HT1080 (cell line): ENCODE measurements at regions not wholly inside any gene's neighbourhood (a gene's known extent, or its start where the extent isn't known, plus 50 kb on each side); places are given as distances from the start of the nearest gene placed in this dataset.

ENCODE experiments used
- DNase-seq: peaks from one replicate; pipeline ENCODE4 v3.0.0-alpha.2; 2015; ENCODE audit warnings: low read depth

DNA sequence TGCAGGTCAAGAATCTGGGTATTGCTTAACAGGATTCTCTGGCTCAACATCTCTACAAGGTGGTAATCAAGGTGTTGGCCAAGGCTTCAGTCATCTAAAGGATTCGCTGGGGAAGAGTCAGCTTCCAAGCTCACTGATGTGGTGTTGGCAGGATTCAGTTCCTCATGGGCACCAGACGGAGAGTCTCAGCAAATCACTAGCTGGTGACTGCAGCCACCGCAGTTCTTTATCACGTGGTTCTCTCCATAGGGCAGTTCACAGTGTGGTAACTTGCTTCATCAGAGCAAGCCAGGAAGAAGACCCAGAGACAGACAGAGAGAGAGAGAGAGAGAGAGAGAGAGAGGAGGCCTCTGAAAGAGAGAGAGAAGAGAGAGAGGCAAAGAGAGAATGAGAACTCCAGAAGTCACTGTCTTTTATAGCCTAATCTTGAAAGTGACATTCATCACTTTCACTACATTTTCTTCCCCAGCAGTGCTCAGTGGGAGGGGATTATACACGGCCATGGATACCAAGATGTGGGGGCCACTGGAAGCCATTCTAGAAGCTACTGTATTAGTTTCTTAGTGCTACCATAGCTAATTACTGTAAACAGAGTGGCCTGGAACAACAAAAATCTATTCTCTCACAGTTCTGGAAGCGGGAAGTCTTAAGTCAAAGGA, 109.2 kb upstream of the SMIM23 start:
- no peak for DNase-seq

DNA sequence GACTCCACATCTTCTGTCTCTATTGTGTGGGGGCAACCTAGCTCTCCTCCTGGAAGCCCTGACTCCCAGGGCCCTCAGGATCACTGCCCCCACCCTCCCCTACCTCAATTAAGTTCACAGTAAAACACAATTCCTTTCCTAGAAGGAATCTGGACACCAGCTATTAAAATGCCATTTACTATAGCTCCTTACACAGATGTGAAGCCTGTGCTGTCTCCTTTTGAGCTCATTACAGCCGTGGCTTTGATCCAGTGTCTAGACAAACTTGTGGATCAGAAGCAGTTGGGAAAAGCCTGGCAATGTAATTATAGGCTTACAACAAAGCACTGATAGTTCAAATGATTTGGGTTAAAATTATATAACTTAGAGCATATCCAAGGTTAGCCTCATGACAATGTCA, 107.0 kb upstream of the SMIM23 start:
- no peak for DNase-seq

DNA sequence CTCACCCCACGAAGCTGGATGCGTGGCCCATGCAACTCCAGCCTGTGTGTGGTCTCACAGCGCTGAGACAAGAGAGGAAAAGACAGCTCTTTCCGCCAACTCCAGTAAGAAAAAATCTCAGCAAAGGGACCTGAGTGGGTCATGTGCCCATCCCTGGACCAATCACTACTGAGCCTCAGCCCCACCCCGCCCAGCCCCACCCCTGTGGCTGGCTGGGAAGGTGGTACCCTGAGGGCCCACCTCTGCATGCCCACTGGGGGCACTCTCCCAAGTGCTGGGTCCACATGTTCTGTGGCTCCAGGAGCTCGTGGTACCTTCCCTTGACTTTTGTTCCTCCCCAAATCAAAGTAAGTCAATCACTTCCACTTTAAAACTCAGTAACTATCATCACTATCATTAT, 105.1 kb upstream of the SMIM23 start:
- DNase-seq = no peak

DNA sequence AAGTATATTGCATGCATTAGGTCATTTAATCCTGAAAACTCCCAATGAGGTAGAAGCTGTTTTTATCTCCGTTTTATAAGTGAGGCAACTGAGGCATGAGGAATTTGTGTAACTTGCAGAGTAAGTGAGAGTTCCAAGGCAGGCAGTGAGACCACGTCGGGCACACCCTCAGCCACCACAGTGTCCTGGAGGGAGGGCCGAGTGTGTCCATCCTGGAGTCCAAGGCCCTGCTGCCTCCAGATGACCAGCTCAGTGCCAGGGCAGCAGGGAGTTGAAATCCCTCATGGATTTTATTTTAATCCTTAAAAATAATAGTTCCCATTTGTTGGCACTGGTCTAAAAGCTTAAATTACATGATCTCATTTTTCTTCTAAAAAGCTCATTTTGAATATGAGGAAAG, 104.6 kb upstream of the SMIM23 start:
- DNase-seq = no peak

DNA sequence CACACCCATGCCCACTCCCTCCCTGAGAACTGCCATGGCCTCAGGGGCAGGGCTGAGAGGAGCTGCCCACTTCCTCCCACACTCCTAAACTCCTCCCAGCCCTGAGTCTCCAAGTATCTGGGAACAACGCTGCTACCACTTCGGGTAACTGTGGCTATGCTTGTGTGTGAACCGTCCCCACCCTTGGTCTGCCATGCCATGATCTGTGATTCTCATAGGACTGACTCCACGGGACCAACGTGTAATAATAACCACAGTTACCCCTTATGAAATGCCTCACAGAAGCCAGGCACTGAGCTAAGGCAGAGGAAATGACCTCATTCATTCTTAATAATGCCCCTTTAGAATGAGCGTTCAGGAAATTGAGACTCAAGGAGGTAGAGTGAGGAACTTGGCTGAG, 103.9 kb upstream of the SMIM23 start:
- peak; percentile 56 for DNase-seq

DNA sequence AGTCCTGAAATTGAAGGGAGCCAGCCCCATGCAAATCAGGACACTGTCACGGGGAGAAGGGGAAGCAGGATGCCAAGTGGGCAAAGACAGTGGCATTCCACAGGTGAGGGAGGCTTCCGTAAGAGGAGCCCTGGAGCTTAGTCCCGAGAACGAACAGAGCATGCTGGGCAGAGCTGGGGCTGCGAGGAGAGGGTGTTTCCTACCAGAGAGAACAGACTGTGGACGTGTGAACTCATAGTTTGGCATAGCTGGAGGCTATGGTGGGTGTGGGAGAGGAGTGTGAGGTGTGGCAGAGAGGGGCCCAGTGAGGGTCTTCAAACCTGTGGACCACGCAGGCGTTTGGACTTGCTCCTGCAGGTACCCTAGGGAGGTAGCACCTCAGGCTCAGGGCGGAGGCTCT, 102.8 kb upstream of the SMIM23 start:
- DNase-seq = no peak

DNA sequence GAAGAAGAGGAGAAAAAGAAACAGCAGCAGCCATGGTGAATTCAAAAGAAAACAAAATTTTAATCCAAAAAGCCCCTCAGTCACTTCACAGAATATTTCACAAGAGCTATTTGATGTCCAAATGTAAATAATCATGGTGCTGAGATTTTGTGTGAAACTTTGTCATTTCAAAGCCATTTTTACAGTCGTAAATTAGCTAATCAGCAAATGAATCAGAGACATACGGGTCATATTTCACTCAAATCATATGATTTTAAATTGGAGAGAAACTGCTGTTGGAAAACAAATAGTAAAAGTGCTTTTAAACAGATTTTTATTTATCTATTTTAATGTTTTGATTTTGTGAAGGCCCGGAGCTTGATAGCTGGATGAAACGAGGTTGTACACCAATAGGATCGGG, 101.4 kb upstream of the SMIM23 start:
- DNase-seq = no peak

DNA sequence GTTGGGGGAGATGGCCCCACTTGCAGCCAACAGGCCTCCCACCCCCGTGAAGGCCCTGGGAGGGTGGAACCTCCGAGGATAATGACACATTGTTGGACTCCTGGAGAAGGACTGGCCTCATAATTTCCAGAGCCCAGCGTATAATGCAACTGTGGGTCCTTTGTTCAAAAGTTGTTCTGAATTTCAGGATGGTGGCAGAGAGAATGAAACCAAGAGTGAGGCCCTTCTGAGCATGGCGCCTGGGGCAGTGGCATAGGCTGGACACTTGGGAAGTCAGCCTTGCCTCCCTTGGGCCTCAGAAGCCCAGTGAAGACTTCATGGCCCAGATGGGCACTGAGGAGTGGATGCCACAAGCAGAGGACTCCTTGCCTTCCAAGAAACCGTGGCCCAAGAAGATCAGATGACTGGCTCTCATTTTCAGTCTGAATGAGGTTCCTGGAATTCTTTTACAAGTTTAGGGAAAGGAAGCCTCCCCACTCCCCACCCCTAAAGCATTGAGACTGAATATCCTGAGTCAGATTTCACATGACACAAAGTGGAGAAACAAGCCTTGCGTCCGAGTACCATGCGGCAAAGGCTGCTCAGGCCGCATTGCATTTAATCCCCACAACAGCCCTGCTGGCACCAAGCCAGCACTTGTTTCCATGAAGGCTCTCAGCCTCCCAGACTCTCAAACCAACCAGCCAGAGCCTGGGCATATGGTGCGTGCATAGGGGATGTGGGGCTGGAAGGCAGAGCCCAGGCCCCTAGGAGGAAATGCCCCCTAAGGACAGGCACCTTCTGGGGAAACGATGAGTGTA, 96.7 kb upstream of the SMIM23 start:
- no peak for DNase-seq

DNA sequence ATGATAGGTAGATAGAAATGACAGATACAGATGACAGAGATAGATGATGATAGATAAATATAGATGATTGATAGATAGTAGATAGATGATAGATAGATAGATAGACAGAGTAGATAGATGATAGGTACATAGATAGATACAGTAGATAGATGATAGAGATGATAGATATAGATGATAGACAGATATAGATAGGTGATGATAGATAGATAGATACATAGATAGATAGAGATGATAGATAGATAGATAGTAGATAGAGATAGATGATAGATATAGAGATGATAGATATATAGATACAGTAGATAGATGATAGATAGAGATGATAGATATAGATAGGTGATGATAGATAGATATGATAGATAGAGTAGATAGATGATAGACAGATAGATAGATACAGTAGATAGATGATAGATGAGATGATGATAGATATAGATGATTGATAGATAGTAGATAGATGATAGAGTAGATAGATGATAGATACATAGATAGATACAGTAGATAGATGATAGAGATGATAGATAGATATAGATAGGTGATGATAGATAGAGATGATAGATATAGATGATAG, 95.7 kb upstream of the SMIM23 start:
- DNase-seq = no peak

DNA sequence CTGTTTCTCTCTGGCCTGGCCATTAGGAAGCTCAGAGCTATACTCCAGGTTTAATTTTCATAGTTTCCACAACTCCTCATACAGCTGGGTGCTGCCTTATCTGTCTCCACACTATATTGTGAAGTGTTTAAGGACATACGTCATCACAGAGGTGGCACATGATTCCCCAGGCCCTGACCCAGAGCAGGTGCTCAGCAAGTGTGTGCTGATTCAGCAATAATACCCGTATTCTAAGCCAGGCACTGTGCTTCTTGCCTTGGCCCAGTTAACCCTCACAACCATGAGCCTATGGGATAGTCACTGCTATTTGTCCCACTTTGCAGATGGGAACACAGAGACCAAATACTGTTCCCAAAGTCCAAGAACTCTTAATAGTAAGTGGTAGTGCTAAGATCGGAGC, 93.5 kb upstream of the SMIM23 start:
- no peak for DNase-seq

DNA sequence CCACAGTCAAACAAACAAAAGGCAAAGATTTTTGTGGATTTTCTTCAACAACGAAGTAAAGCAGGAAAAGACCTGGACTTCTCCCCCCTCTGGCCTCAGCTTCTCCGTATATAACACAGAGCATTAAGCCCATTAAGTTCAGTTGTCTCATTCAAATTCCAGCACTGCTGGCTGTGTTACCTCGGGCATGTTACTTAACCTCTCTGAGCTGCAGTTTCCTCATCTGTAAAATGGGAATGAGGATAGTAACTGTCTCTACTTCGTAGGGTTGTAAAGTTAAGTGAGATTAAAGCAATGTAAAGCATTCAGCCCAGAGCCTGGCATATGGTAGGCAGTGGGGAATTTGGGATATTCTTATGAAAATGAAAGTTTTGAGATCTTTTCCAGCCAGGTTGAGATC, 92.7 kb upstream of the SMIM23 start:
- DNase-seq = no peak

DNA sequence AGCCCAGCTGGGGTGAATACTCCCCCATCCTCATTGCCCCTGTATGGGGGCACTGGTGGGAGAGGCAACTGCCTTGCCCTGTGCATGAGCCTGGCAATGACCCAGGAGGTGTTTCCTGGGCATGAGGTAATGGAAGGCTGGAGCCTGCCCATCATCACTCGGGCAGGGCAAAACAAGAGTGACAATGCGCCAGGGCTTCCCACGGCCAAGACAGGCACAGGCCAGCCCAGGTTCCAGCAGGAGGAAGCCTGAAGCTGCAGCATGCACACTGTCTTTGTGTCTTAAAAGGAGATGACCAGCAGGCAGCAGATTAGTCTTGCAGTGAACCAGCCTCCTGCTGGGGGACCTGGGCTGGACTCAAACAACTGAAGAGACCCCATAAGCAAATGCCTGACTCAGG, 92.2 kb upstream of the SMIM23 start:
- no peak for DNase-seq

DNA sequence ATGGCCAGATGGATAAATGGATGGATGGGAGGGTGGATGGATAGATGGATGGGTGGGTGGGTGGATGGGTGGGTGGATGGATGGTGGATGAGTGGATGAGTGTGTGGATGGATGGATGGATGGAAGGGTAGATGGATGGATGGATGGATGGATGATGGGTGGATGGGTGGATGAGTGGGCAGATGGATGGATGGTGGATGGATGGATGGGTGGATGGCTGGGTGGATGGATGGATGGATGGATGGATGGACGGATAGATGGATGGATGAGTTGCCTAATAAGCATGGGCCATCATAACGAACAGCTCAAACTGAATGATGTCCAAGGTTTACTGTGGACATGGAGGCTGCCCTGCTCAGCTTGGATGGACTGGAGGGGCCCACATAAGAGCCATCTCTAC, 89.8 kb upstream of the SMIM23 start:
- DNase-seq = no peak

DNA sequence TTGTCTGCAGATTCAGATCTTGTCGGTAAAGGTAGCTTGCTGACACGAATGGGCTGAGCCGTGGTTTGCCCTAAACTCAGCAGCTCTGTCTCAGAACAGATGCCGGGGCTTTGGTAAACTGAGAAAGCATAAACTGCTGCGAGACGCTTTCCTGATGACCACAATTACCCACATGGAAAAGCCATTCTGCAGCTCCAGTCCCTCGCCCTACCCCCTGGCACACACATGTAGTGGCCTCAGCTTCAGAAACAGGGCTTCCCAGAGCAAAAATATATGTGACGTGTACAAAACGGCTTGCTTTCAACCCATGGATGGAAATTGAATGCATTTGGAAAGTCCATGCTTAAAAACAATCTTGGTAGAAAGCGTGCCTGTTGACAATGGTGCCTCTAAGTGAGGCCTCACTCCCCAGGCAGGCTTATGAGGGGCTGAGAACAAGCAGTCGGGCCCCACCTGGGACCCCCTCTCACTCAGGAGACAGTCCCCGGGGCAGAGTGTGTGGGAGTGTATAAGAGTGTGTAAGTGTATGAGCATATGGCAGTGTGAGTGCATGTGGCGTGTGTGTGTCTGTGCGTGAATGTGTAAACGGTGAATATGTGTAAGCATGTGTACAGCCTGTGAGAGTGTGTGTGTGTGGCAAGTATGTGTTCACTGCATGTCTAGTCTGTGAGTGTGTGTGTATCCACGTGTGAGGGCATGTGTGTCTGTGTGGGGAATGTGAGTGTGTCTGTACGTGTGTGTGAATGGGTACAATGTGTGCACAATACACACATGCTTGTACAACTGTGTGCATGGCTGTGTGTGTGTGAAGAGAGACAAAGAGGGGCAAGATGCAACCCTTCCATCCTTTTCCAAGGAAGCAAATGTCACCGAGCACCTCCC, 88.2 kb upstream of the SMIM23 start:
- no peak for DNase-seq

DNA sequence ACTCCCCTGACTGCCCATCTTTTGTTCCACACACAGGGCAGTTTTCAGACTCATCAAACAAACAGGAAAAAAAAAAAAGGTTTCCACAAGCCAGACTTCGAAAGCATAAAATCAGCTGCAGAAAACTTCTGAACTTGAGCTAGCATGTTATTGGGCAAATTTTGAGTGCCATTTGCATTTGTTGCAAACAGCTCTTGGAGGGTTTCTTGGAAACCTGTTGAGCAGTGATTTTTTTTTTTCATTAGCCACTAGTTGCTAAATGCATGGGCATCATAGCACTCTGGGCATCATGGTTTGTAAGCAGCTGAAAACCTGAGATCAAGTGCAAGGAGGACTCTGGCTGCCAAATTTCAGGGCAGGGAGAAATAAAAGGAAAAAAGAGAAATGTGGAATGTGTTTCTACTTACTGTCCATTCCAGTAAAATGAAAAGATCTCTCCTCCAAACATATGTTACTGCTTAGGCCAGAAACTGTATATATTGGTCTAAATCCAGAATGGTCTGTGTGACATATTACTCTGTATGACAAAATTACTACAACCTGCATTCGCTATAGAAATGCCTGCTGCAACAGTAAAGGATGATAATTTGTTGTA, 85.2 kb upstream of the SMIM23 start:
- DNase-seq = no peak

DNA sequence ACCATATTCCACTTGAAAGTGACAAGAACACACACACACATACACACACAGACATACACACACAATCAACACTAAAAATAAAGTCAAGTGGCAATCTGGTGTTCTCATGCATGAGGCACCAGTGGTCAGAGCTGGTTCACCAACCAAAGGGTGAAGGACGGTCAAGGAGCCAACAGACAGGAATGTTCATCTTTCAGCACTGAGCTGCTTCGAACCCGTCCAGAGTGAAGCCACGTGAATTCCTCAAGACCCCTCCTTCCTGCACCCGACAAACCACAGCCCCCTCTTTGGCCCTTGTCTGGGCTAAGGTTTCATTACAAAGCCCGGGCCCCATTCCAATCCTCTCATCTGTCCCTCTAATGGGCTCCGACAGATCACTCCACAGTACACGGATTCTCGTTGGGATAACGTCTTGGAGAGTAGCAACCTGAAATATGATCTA, 84.5 kb upstream of the SMIM23 start:
- DNase-seq = no peak

DNA sequence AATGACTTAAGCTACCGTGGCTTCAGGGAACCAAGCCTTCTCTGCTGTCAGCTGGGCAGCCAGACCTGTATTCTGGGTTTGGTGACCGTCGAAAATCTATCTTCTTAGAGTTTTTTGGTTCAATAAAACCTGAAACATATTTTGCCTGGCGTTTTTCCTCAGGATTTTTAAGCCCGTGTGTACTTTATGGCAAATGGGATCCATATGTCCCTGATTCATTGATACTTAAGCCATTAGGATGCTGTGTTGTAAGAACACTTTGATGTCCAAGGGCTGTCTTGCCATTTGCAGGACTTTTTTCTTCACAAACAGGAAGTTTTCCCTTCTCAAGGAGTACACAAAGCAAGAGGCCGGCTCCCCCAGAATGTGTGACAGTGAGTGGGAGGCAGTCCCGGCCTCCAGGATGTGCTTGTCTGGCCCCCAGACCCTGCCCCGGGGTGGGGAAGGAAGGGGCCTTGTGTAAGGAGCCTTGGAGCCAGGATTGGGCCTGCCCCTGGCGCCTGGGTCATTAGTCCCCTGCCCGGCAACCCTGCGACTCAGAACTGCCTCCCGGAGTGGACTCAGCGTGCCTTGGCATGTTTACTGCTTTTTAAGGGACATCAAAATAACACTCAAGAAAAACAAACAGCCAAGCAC, 83.4 kb upstream of the SMIM23 start:
- DNase-seq = no peak

DNA sequence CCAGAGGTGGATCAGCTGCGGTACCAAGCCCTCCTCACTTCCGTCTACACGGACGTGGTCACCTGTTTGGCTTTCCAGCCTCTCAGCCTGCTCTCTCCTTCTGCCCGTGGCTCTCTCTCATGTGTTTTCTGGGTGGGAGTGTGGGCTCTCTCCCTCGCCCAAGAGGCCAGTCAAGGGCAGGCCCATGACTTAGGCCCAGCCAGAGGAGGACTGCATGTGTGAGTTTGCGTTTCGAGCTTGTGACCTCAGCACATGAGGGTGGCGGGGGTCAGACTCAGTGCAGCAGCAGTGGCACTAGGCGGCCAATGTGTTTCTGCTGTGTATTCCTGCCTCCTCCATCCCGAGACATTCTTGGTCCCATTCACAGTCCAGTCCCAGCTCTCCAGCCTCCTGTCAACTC, 82.5 kb upstream of the SMIM23 start:
- no peak for DNase-seq

DNA sequence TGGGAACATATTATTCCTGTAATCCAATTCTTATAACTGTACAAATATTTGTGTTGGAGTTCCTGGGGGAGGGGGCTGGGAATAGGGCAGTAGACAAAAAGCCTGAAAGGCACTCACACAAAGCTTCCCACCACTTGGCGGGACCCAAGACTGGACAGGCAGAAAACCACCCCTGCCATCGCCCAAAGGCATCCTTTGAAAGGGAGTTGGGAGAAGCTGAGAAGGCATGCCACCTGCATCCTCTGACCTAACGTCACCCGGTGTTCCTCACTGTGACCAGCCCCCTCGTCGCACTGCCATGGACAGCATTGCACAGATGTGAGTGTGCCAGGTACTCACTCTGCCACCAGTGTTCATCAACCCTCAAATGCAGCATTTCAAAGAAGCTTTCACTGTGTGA, 80.6 kb upstream of the SMIM23 start:
- no peak for DNase-seq

DNA sequence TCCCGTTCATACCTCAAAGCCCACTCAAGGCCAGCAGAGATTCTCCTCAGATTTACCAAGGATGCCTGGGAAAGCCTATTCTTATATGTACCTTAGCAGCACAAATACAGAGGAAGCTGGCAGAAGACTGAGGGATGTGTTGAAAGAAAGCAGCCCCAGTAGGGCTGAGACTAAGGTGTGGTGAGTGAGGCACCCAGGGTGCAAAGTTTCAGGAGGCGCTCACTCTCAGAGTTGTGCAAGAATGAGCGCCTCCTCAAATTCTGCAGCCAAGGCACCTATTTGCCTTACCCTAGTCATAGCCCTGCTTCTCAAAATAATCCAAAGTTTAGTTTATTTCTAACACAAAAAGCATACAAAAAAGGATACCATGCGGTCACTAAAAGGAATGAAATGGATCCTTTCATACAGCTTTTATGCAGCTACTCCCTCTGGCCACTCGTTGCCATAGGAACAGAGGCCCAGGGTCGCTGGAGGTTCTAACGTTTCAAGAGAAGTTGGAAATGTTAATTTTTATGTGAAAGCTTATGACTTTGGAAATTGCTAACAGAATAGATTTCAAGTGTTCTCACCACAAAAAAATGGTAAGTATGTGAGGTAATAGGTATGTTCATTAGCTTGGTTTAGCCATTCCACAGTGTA, 79.7 kb upstream of the SMIM23 start:
- DNase-seq = no peak
